Tibial nerve (tissue), 4 donors: ENCODE measurements at regions not wholly inside any gene's neighbourhood (a gene's known extent, or its start where the extent isn't known, plus 50 kb on each side); places are given as distances from the start of the nearest gene placed in this dataset.
"Not testable (repeated sequence)": the region's sequence is repeated elsewhere in the genome, so short reads cannot be mapped to it uniquely, and the experiment has no call there.

ENCODE experiments used
- DNase-seq, 2 donors: peaks; one replicate each; pipeline ENCODE4 v3.0.0-alpha.2; 2019; ENCODE audit warnings: low spot score in 2 of 2
- H3K27ac ChIP-seq, 4 donors: fragments of 200-600 bp; sonication (generic) in 3 of 4; one replicate each; pipeline ENCODE4 v1.5.1; 2017 to 2019; ENCODE audit warnings: mild to moderate bottlenecking in 1 of 4
- H3K27me3 ChIP-seq, 2 donors: fragments of 200-600 bp; sonication (generic) in 1 of 2; one replicate each; pipeline versions ENCODE4 v1.5.1 to v1.6.0; 2017 to 2019
- H3K36me3 ChIP-seq, 3 donors: fragments of 200-600 bp; sonication (generic); one replicate each; pipeline ENCODE4 v1.5.1; 2018 to 2019
- H3K4me1 ChIP-seq, 4 donors: fragments of 200-600 bp; sonication (generic) in 3 of 4; one replicate each; pipeline ENCODE4 v1.5.1; 2017 to 2019
- H3K4me3 ChIP-seq, 4 donors: fragments of 200-600 bp; sonication (generic) in 3 of 4; one replicate each; pipeline ENCODE4 v1.5.1; 2017 to 2019; ENCODE audit warnings: mild to moderate bottlenecking in 1 of 4, moderate library complexity in 1 of 4
- H3K9me3 ChIP-seq, 4 donors: fragments of 200-600 bp; sonication (generic) in 3 of 4; one replicate each; pipeline ENCODE4 v1.5.1; 2017 to 2019
- CTCF ChIP-seq, 5 experiments: fragments of 200-600 bp in 3 of 5; fragments of 450-650 bp in 2 of 5; sonication (generic) in 3 of 5; IDR thresholded peaks; one replicate each; pipeline ENCODE4 v1.5.1; 2016 to 2019; ENCODE audit warnings: antibody characterized with exemption in 5 of 5, mild to moderate bottlenecking in 3 of 5, moderate library complexity in 2 of 5
- EP300 ChIP-seq, 2 donors: sonication (generic); formaldehyde crosslinking; IDR thresholded peaks; one replicate each; pipeline ENCODE4 v1.6.1; 2017; ENCODE audit warnings: antibody characterized with exemption in 2 of 2, mild to moderate bottlenecking in 1 of 2
- POLR2A ChIP-seq, 2 donors: fragments of 450-650 bp; IDR thresholded peaks; one replicate each; pipeline ENCODE4 v1.6.1; 2017; ENCODE audit warnings: antibody characterized with exemption in 2 of 2, mild to moderate bottlenecking in 2 of 2, moderate library complexity in 2 of 2
- WGBS, 2 donors: methylation state at CpG; one replicate each; pipeline ENCODE4 v1.1.5; 2018; 5-methylcytosine and 5-hydroxymethylcytosine counted together

- no peak for TF ChIP-seq EP300 (IDR thresholded peaks at IDR 0.05)
- no peak for TF ChIP-seq CTCF (IDR thresholded peaks at IDR 0.05)
- no peak for TF ChIP-seq POLR2A (IDR thresholded peaks at IDR 0.05)
Measured at GRCh38 chrX:51257490-51257889, 75.1 kb upstream of the NUDT10 start.

GRCh38 chrX:51262271-51262670 lies 70.4 kb upstream of the NUDT10 start:
- WGBS, 2 donors: 72 to 87% methylated on average over 11 of the region's 13 CpGs
- H3K27me3 ChIP-seq, DNase-seq, H3K9me3 ChIP-seq, H3K4me1 ChIP-seq, H3K27ac ChIP-seq, H3K4me3 ChIP-seq, H3K36me3 ChIP-seq: not testable (repeated sequence)

More at GRCh38 chrX:51257490-51257889, 75.1 kb upstream of the NUDT10 start:
- Histone ChIP-seq H3K27ac (no peak overlapping the region), H3K27me3 (no peaks in the 10 kb centered on the region), H3K9me3 (no peaks in the 10 kb centered on the region), H3K4me1 (no peaks in the 10 kb centered on the region), H3K4me3 (no peak overlapping the region), H3K36me3 (no peaks in the 10 kb centered on the region)
- DNase-seq: no peak

- no peaks in the 10 kb centered on the region for H3K9me3 ChIP-seq
- no peak overlapping the region for H3K4me3 ChIP-seq
- no peak for DNase-seq
- no peak overlapping the region for H3K27ac ChIP-seq
- no peaks in the 10 kb centered on the region for H3K36me3 ChIP-seq
- no peaks in the 10 kb centered on the region for H3K4me1 ChIP-seq
- no peaks in the 10 kb centered on the region for H3K27me3 ChIP-seq
- TF ChIP-seq CTCF (IDR thresholded peaks at IDR 0.05): no peak
- TF ChIP-seq EP300 (IDR thresholded peaks at IDR 0.05): no peak
- TF ChIP-seq POLR2A (IDR thresholded peaks at IDR 0.05): no peak
- WGBS, 2 donors: 50 to 94% methylated on average over 2 of the region's 2 CpGs
Measured at GRCh38 chrX:51272638-51273037, 60.0 kb upstream of the NUDT10 start.

GRCh38 chrX:51281758-51282318 lies 50.8 kb upstream of the NUDT10 start:
- Histone ChIP-seq H3K27me3 (no peaks in the 10 kb centered on the region), H3K9me3 (no peaks in the 10 kb centered on the region), H3K4me1 (no peaks in the 10 kb centered on the region), H3K27ac (no peak overlapping the region), H3K36me3 (no peaks in the 10 kb centered on the region), H3K4me3 (no peak overlapping the region)
- WGBS, 2 donors: 77 to 85% methylated on average over 6 of the region's 6 CpGs
- no peak for TF ChIP-seq CTCF (IDR thresholded peaks at IDR 0.05)
- no peak for DNase-seq
